GM12878 (cell line): ENCODE measurements at regions not wholly inside any gene's neighbourhood (a gene's known extent, or its start where the extent isn't known, plus 50 kb on each side); places are given as distances from the start of the nearest gene placed in this dataset.

ENCODE experiments used
- ATAC-seq: fragments of 200-7000 bp; cut with Tn5 transposase; 3 replicates; pipeline ENCODE4 v1.9.1; 2020; ENCODE audit warnings: mild to moderate bottlenecking, moderate library complexity
- BruUV-seq: library from RNA; stranded (reverse); fragments of 400-500 nt; replicated peaks from 2 replicates; lab custom pipeline; 2021; lab: Mats Ljungman, UMichigan
- CTCF ChIA-PET: fragments of 300-600 bp; sonication (Branson Sonifier 250); formaldehyde crosslinking; extraction: SDS; loops from one replicate; lab custom pipeline; 2021; ENCODE audit warnings: inconsistent platforms; lab: Yijun Ruan, JAX
- POLR2A ChIA-PET: fragments of 350-600 bp; formaldehyde crosslinking; extraction: SDS; loops from one replicate; lab custom pipeline; 2021; ENCODE audit warnings: inconsistent platforms; lab: Charles Lee
- RAD21 ChIA-PET: fragments of 300-600 bp; sonication (Branson Sonifier 250); formaldehyde crosslinking; loops from one replicate; lab custom pipeline; 2023; ENCODE audit warnings: antibody characterized with exemption; ENCODE audit not compliant: unreplicated experiment; lab: Charles Lee
- SMC1A ChIA-PET: fragments of 300-600 bp; sonication (Branson Sonifier 250); formaldehyde crosslinking; loops from one replicate; lab custom pipeline; 2023; ENCODE audit not compliant: unreplicated experiment, uncharacterized antibody; lab: Charles Lee
- DNase-seq: peaks from one replicate; pipeline ENCODE4 v3.0.0-alpha.2; 2011; ENCODE audit warnings: low read depth, low spot score
- FAIRE-seq: peaks from 3 replicates; lab custom pipeline; 2011; peaks lifted over from hg19 to GRCh38; lab: Jason Lieb, UNC
- H2AFZ ChIP-seq: 2 replicates; pipeline ENCODE4 v1.6.0; 2011; ENCODE audit warnings: low read depth, low read length, control low read depth; ENCODE audit not compliant: control insufficient read depth
- H3K27ac ChIP-seq: 2 replicates; pipeline ENCODE4 v1.5.1; 2011; ENCODE audit warnings: control low read depth; ENCODE audit not compliant: control insufficient read depth, insufficient read depth
- H3K27me3 ChIP-seq, 2 experiments: replicated peaks in 1 of 2; 2 replicates each; pipeline versions ENCODE4 v1.6.0 to v1.6.1; 2011; ENCODE audit warnings: low read length in 1 of 2; ENCODE audit not compliant: control insufficient read depth in 2 of 2, insufficient read depth in 2 of 2
- H3K36me3 ChIP-seq, 2 experiments: 2 replicates each; pipeline ENCODE4 v1.5.1; 2011; ENCODE audit warnings: low read length in 1 of 2; ENCODE audit not compliant: control insufficient read depth in 2 of 2, insufficient read depth in 2 of 2
- H3K4me1 ChIP-seq: 2 replicates; pipeline ENCODE4 v1.6.1; 2011; ENCODE audit warnings: mild to moderate bottlenecking, low read length, moderate library complexity, mixed read lengths; ENCODE audit not compliant: control insufficient read depth, insufficient read depth
- H3K4me2 ChIP-seq: 2 replicates; pipeline ENCODE4 v1.6.0; 2011; ENCODE audit warnings: control low read depth; ENCODE audit not compliant: control insufficient read depth, insufficient read depth
- H3K4me3 ChIP-seq: fragments of 200-600 bp; sonication (generic); 2 replicates; pipeline ENCODE4 v1.5.1; 2016
- H3K79me2 ChIP-seq: 2 replicates; pipeline ENCODE4 v1.6.0; 2011; ENCODE audit warnings: low read length; ENCODE audit not compliant: control insufficient read depth, insufficient read depth
- H3K9ac ChIP-seq: 2 replicates; pipeline ENCODE4 v1.8.0; 2011; ENCODE audit warnings: low read length, control low read depth, mixed read lengths; ENCODE audit not compliant: control insufficient read depth, insufficient read depth
- H3K9me3 ChIP-seq: replicated peaks from 3 replicates; pipeline ENCODE4 v1.5.1; 2011; ENCODE audit warnings: mild to moderate bottlenecking, low read length; ENCODE audit not compliant: control insufficient read depth, insufficient read depth
- H4K20me1 ChIP-seq: 2 replicates; pipeline ENCODE4 v1.6.0; 2011; ENCODE audit not compliant: control insufficient read depth, insufficient read depth
- BACH1 ChIP-seq: fragments of 450-650 bp; IDR thresholded peaks from 2 replicates; pipeline ENCODE4 v1.6.1; 2017; ENCODE audit warnings: mild to moderate bottlenecking, borderline replicate concordance
- CREB1 ChIP-seq: IDR thresholded peaks from 2 replicates; pipeline ENCODE4 v1.6.1; 2012; ENCODE audit warnings: low read depth, mild to moderate bottlenecking, inconsistent platforms
- EED ChIP-seq: sonication (generic); IDR thresholded peaks from 2 replicates; pipeline ENCODE4 v1.6.1; 2016; ENCODE audit warnings: antibody characterized with exemption, low read depth
- ETV6 ChIP-seq, 2 experiments: fragments of 450-650 bp in 1 of 2; IDR thresholded peaks in 1 of 2; conservative IDR thresholded peaks in 1 of 2; 2 replicates each; pipeline ENCODE4 v1.6.1; 2014; ENCODE audit warnings: antibody characterized with exemption in 1 of 2, borderline replicate concordance in 1 of 2, low read depth in 1 of 2, mild to moderate bottlenecking in 1 of 2, moderate library complexity in 1 of 2
- KDM1A ChIP-seq: fragments of 200-600 bp; sonication (generic); IDR thresholded peaks from 2 replicates; pipeline ENCODE4 v1.6.1; 2016; ENCODE audit warnings: borderline replicate concordance
- MEF2B ChIP-seq: fragments of 450-650 bp; IDR thresholded peaks from 2 replicates; pipeline ENCODE4 v1.6.1; 2018; ENCODE audit warnings: mild to moderate bottlenecking, moderate library complexity; ENCODE audit not compliant: partially characterized antibody, poor library complexity, severe bottlenecking
- MYC ChIP-seq: IDR thresholded peaks from 2 replicates; pipeline ENCODE4 v1.6.1; 2011; ENCODE audit warnings: mild to moderate bottlenecking, low read length, moderate library complexity, inconsistent platforms; ENCODE audit not compliant: insufficient read depth, insufficient replicate concordance, insufficient read length, severe bottlenecking
- STAT3 ChIP-seq: IDR thresholded peaks from 2 replicates; pipeline ENCODE4 v1.6.1; 2011; ENCODE audit warnings: low read depth, low read length, improper control_type of control experiment
- ZNF274 ChIP-seq: IDR thresholded peaks from one replicate; pipeline ENCODE4 v1.8.0; 2011; ENCODE audit not compliant: insufficient read length, insufficient read depth
- WGBS: methylation state at CpG from one replicate; pipeline ENCODE4 v1.1.6; 2016; ENCODE audit warnings: low lambda C conversion rate; ENCODE audit not compliant: insufficient replicate concordance, insufficient coverage; ENCODE audit errors: missing lambda C conversion rate; 5-methylcytosine and 5-hydroxymethylcytosine counted together
- in situ Hi-C: fragments of 300-500 bp; cut with MboI; formaldehyde crosslinking; loops from 9 replicates; pipeline ENCODE4 v1.14.3; 2018; ENCODE audit warnings: mixed read lengths
- intact Hi-C: fragments of 100-400 bp; cut with micrococcal nuclease; formaldehyde crosslinking; loops from one replicate; pipeline ENCODE4 v1.14.2; 2022; ENCODE audit not compliant: unreplicated experiment
- TF ChIP-seq, protein P1 (sequence below): IDR thresholded peaks from 2 replicates; pipeline ENCODE4 v1.6.1; 2012; ENCODE audit warnings: low read depth, low read length, improper control_type of control experiment
- TF ChIP-seq, protein P2 (sequence below): IDR thresholded peaks from 2 replicates; pipeline ENCODE4 v1.6.1; 2011; ENCODE audit warnings: low read depth, mild to moderate bottlenecking, low read length, moderate library complexity, borderline replicate concordance; ENCODE audit errors: extremely low read depth
- TF ChIP-seq, protein P3 (sequence below): fragments of 150-350 bp; IDR thresholded peaks from 2 replicates; pipeline ENCODE4 v1.6.1; 2016; ENCODE audit warnings: low read depth, low read length

DNA sequence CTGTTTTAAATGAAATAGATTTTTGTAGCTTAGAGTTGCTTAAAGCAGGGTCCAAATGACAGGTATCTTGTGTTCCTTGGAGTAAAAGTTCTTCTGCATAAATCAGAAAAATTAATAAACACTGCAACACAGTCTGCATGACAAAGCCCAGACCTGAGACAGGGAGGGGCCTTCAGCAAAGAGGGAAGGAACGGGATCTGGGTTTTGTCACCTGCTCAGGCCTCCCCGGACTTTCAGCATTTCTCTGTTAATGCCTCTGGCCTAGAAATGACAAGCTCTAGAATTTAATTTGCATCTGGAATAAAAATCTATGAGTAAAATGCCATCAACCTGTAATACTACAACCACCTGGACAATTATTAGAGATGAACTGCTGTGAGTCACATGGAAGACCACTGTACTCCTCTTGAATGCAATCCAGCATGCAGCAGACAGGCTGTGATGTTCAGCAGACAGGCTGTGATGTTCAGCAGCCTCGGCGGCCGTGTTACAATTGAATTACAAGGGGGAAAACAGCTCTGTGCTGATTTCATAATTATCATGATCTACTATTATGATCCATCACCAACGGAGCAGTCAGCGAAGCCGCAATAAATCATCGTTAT lies 170.2 kb downstream of the TOX3 start:
- intact Hi-C loops, result no loop called here

DNA sequence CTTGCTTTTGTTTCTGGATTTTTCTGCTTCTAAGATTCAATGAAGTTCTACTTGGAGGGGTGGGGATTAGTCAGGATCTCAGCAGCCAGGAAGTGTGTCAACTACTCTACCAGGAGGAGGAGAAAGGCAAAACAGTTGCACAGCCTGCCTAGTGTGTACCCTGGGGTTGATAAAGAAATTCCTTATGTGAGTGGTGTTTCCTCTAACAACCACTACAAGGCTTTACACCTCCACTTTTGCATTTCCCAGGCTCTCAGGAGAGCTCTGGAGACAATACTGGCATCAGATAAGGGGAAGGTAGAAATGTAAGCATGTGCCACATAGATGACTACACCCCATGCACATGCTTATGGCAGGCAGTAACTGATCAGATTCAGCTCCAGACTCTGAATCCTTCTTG lies 174.6 kb downstream of the TOX3 start:
- Histone ChIP-seq H3K9me3 (no peaks in the 10 kb centered on the region), H3K4me1 (no peaks in the 10 kb centered on the region), H3K79me2 (no peaks in the 10 kb centered on the region), H3K9ac (no peak overlapping the region), H2AFZ (no peak overlapping the region), H4K20me1 (no peaks in the 10 kb centered on the region), H3K27ac (no peak overlapping the region), H3K4me3 (no peak overlapping the region), H3K4me2 (no peak overlapping the region), H3K36me3 (no peaks in the 10 kb centered on the region), H3K27me3 (no peaks in the 10 kb centered on the region)
- RAD21 ChIA-PET, result no interaction called here
- intact Hi-C loops, result no loop called here
- no TSS peak for BruUV-seq
- SMC1A ChIA-PET, result interaction anchor here (1.1 kb wide), 1 partner anchor 171 kb away, joined by 3 read pairs; no protein-coding TSS in a partner anchor
- CTCF ChIA-PET, result no interaction called here
- in situ Hi-C loops, result no loop called here
- POLR2A ChIA-PET, result no interaction called here
- ATAC-seq (no peak), DNase-seq (no peak), FAIRE-seq (no peak)
- no peak for TF ChIP-seq EED
- TF ChIP-seq, protein P1, sequence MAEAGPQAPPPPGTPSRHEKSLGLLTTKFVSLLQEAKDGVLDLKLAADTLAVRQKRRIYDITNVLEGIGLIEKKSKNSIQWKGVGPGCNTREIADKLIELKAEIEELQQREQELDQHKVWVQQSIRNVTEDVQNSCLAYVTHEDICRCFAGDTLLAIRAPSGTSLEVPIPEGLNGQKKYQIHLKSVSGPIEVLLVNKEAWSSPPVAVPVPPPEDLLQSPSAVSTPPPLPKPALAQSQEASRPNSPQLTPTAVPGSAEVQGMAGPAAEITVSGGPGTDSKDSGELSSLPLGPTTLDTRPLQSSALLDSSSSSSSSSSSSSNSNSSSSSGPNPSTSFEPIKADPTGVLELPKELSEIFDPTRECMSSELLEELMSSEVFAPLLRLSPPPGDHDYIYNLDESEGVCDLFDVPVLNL, result no peak
- TF ChIP-seq, protein P2, sequence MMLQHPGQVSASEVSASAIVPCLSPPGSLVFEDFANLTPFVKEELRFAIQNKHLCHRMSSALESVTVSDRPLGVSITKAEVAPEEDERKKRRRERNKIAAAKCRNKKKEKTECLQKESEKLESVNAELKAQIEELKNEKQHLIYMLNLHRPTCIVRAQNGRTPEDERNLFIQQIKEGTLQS, result no peak
- TF ChIP-seq BACH1, result no peak
- no peak for TF ChIP-seq MYC
- no peak for TF ChIP-seq ETV6 (conservative IDR thresholded peaks at IDR 0.05 in 1 of 2, IDR thresholded peaks at IDR 0.05 in 1 of 2; ENCODE audit: borderline replicate concordance in 1 of 2, low read depth in 1 of 2)
- TF ChIP-seq STAT3, result no peak
- TF ChIP-seq, protein P3, sequence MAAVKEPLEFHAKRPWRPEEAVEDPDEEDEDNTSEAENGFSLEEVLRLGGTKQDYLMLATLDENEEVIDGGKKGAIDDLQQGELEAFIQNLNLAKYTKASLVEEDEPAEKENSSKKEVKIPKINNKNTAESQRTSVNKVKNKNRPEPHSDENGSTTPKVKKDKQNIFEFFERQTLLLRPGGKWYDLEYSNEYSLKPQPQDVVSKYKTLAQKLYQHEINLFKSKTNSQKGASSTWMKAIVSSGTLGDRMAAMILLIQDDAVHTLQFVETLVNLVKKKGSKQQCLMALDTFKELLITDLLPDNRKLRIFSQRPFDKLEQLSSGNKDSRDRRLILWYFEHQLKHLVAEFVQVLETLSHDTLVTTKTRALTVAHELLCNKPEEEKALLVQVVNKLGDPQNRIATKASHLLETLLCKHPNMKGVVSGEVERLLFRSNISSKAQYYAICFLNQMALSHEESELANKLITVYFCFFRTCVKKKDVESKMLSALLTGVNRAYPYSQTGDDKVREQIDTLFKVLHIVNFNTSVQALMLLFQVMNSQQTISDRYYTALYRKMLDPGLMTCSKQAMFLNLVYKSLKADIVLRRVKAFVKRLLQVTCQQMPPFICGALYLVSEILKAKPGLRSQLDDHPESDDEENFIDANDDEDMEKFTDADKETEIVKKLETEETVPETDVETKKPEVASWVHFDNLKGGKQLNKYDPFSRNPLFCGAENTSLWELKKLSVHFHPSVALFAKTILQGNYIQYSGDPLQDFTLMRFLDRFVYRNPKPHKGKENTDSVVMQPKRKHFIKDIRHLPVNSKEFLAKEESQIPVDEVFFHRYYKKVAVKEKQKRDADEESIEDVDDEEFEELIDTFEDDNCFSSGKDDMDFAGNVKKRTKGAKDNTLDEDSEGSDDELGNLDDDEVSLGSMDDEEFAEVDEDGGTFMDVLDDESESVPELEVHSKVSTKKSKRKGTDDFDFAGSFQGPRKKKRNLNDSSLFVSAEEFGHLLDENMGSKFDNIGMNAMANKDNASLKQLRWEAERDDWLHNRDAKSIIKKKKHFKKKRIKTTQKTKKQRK, result no peak
- no peak for TF ChIP-seq ZNF274
- no peak for TF ChIP-seq MEF2B
- no peak for TF ChIP-seq CREB1

More for the DNA sequence above, 170.2 kb downstream of the TOX3 start:
- in situ Hi-C loops, result no loop called here
- no peaks in the 10 kb centered on the region for H3K27me3 ChIP-seq
- ATAC-seq (no peak), DNase-seq (no peak), FAIRE-seq (no peak)
- ChIA-PET CTCF (no interaction called here), RAD21 (no interaction called here), POLR2A (no interaction called here), SMC1A (no interaction called here)
- no peaks in the 10 kb centered on the region for H4K20me1 ChIP-seq
- H2AFZ ChIP-seq, result no peak overlapping the region
- H3K79me2 ChIP-seq, result no peaks in the 10 kb centered on the region
- no peak overlapping the region for H3K4me2 ChIP-seq
- no peak overlapping the region for H3K27ac ChIP-seq
- H3K4me3 ChIP-seq, result no peak overlapping the region
- TF ChIP-seq KDM1A, result no peak
- no peaks in the 10 kb centered on the region for H3K36me3 ChIP-seq
- no TSS peak for BruUV-seq
- H3K9me3 ChIP-seq, result no peaks in the 10 kb centered on the region
- WGBS, result 53% methylated on average over 6 of the region's 9 CpGs
- no peaks in the 10 kb centered on the region for H3K4me1 ChIP-seq
- H3K9ac ChIP-seq, result no peak overlapping the region
